OCI-LY7 (cell line): ENCODE measurements at regions not wholly inside any gene's neighbourhood (a gene's known extent, or its start where the extent isn't known, plus 50 kb on each side); places are given as distances from the start of the nearest gene placed in this dataset.

Source experiments
- CTCF ChIP-seq: fragments of 200-600 bp; sonication (generic); conservative IDR thresholded peaks from 2 replicates; pipeline ENCODE4 v1.5.1; 2014; ENCODE audit warnings: mild to moderate bottlenecking, antibody characterized with exemption, low read length, moderate library complexity, mixed read lengths
- EZH2phosphoT487 ChIP-seq: fragments of 200-600 bp; sonication (generic); IDR thresholded peaks from 2 replicates; pipeline ENCODE4 v1.6.1; 2018; ENCODE audit warnings: low read depth, borderline replicate concordance, mild to moderate bottlenecking, mixed run types, antibody characterized with exemption, low read length, moderate library complexity, mixed read lengths

GRCh38 chr20:21933526-21933925 is 228.1 kb downstream of the PAX1 start:
- TF ChIP-seq CTCF (no peak), EZH2phosphoT487 (no peak)
